ENCODE measurements at regions not wholly inside any gene's neighbourhood (a gene's known extent, or its start where the extent isn't known, plus 50 kb on each side); places are given as distances from the start of the nearest gene placed in this dataset.

DNA sequence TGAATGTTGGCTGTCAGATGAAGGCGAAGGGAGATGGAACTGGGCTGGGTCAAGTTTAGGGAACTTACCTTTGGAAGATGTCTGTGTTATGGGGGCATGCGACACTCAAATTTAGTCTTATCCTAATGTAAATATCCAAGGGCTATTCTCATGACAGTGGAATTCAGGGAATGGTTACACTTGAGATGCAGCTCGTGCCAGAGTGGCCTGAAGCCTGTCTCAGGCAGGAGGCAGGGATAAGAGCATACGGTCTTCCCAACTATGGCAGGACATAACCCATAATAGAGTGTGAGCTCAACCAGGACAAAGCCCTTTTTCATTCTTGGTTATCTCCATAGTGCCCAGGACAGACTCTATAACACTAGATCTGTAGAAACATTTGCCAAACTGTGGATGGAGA is 393.3 kb upstream of the CDH11 start:
- H3K4me2 ChIP-seq, result no peak overlapping the region
- no peaks in the 10 kb centered on the region for H3K27me3 ChIP-seq (ENCODE audit: insufficient read depth, low read depth)
- H3K79me2 ChIP-seq (ENCODE audit: insufficient read depth, low read depth), result no peaks in the 10 kb centered on the region
- no peak overlapping the region for H3K4me3 ChIP-seq (IDR thresholded peaks at IDR 0.05; ENCODE audit: insufficient read depth, low read depth, low read length)
- no peaks in the 10 kb centered on the region for H3K4me1 ChIP-seq (ENCODE audit: low read depth, poor library complexity, severe bottlenecking)
- H2AFZ ChIP-seq (ENCODE audit: low read depth), result no peak overlapping the region
- TF ChIP-seq, protein P1, sequence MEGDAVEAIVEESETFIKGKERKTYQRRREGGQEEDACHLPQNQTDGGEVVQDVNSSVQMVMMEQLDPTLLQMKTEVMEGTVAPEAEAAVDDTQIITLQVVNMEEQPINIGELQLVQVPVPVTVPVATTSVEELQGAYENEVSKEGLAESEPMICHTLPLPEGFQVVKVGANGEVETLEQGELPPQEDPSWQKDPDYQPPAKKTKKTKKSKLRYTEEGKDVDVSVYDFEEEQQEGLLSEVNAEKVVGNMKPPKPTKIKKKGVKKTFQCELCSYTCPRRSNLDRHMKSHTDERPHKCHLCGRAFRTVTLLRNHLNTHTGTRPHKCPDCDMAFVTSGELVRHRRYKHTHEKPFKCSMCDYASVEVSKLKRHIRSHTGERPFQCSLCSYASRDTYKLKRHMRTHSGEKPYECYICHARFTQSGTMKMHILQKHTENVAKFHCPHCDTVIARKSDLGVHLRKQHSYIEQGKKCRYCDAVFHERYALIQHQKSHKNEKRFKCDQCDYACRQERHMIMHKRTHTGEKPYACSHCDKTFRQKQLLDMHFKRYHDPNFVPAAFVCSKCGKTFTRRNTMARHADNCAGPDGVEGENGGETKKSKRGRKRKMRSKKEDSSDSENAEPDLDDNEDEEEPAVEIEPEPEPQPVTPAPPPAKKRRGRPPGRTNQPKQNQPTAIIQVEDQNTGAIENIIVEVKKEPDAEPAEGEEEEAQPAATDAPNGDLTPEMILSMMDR (conservative IDR thresholded peaks at IDR 0.05; ENCODE audit: low read depth, low read length), result no peak
- H3K27ac ChIP-seq, result no peak overlapping the region
- H4K20me1 ChIP-seq (ENCODE audit: insufficient read depth), result no peaks in the 10 kb centered on the region
- no peak overlapping the region for H3K9ac ChIP-seq
- H3K36me3 ChIP-seq (ENCODE audit: insufficient read depth), result no peaks in the 10 kb centered on the region

DNA sequence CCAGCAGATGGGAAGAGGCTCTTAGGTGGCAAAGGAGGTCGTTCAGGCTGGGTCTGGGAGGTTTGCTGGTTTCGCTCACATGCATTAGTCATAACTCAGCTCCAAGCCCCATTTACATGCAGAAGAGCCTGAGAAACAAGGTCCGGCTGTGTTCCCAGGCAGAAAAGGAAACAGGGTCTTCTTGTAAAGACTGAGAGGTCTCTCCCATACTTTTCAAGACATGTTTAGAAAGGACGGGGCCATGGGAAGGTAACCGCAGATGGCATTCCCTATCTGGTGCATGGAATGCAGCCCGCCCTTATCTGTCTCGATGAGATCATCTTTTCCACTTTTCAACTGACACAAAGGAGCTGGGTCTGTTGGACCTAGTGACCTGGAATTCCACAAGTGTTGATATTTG is 389.0 kb upstream of the CDH11 start:
- TF ChIP-seq, protein P1 (conservative IDR thresholded peaks at IDR 0.05; ENCODE audit: low read depth, low read length), result no peak
- no peak overlapping the region for H2AFZ ChIP-seq (ENCODE audit: low read depth)
- H3K4me3 ChIP-seq (IDR thresholded peaks at IDR 0.05; ENCODE audit: insufficient read depth, low read depth, low read length), result no peak overlapping the region
- H3K4me2 ChIP-seq, result no peak overlapping the region
- no peaks in the 10 kb centered on the region for H3K4me1 ChIP-seq (ENCODE audit: low read depth, poor library complexity, severe bottlenecking)
- H3K27me3 ChIP-seq (ENCODE audit: insufficient read depth, low read depth), result no peaks in the 10 kb centered on the region
- no peak overlapping the region for H3K9ac ChIP-seq
- no peaks in the 10 kb centered on the region for H4K20me1 ChIP-seq (ENCODE audit: insufficient read depth)
- H3K36me3 ChIP-seq (ENCODE audit: insufficient read depth), result no peaks in the 10 kb centered on the region
- H3K79me2 ChIP-seq (ENCODE audit: insufficient read depth, low read depth), result no peaks in the 10 kb centered on the region
- H3K27ac ChIP-seq, result no peak overlapping the region

DNA sequence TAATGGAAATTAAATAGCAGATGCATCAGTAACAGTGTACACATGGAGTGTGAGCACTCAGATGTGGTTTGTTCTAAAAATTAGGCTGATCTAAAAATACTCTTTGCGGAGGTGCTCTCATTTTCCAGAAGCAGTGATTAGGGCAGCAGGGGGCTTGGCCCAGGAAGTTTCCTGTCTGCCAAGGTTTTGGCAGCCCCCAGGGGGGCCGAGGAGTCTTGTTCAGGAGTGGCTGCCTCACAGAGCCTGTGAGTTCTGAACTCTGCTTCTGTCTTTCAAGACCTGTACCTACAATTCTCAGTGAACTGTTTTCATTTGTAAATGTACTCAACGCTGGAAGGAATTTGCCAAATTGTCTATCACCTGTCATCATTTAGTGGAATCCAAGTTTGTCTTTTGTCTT is 388.4 kb upstream of the CDH11 start:
- TF ChIP-seq, protein P1 (conservative IDR thresholded peaks at IDR 0.05; ENCODE audit: low read depth, low read length), result no peak
- Histone ChIP-seq H3K4me2 (no peak overlapping the region), H2AFZ (ENCODE audit: low read depth) (no peak overlapping the region), H3K36me3 (ENCODE audit: insufficient read depth) (no peaks in the 10 kb centered on the region), H3K4me3 (IDR thresholded peaks at IDR 0.05; ENCODE audit: insufficient read depth, low read depth, low read length) (no peak overlapping the region), H3K27ac (no peak overlapping the region), H3K4me1 (ENCODE audit: low read depth, poor library complexity, severe bottlenecking) (no peaks in the 10 kb centered on the region), H3K79me2 (ENCODE audit: insufficient read depth, low read depth) (no peaks in the 10 kb centered on the region), H3K9ac (no peak overlapping the region), H3K27me3 (ENCODE audit: insufficient read depth, low read depth) (no peaks in the 10 kb centered on the region), H4K20me1 (ENCODE audit: insufficient read depth) (no peaks in the 10 kb centered on the region)

DNA sequence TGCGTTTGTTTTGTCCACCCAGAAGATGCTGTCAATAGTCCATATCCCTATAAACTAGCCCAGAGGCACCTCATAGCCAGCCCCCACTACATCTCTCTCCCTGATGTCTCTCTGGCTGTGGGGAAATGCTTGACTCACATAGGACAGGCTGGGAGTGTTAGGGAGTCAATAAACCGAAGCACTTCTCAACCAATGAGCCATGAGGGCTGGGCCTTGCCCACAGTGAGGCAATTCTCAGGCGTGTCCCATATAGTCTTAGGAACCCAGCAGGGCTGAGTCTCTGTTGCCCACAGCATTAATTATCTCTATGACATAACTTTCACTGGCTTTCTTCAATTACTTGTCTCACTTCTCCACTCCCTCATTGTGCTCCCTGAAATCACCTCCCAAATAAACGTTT is 387.3 kb upstream of the CDH11 start:
- no peaks in the 10 kb centered on the region for H4K20me1 ChIP-seq (ENCODE audit: insufficient read depth)
- H3K4me3 ChIP-seq (IDR thresholded peaks at IDR 0.05; ENCODE audit: insufficient read depth, low read depth, low read length), result no peak overlapping the region
- no peaks in the 10 kb centered on the region for H3K4me1 ChIP-seq (ENCODE audit: low read depth, poor library complexity, severe bottlenecking)
- H3K79me2 ChIP-seq (ENCODE audit: insufficient read depth, low read depth), result no peaks in the 10 kb centered on the region
- H3K27me3 ChIP-seq (ENCODE audit: insufficient read depth, low read depth), result no peaks in the 10 kb centered on the region
- H3K4me2 ChIP-seq, result no peak overlapping the region
- H3K9ac ChIP-seq, result no peak overlapping the region
- TF ChIP-seq, protein P1 (conservative IDR thresholded peaks at IDR 0.05; ENCODE audit: low read depth, low read length), result no peak
- H3K27ac ChIP-seq, result no peak overlapping the region
- no peaks in the 10 kb centered on the region for H3K36me3 ChIP-seq (ENCODE audit: insufficient read depth)
- no peak overlapping the region for H2AFZ ChIP-seq (ENCODE audit: low read depth)

DNA sequence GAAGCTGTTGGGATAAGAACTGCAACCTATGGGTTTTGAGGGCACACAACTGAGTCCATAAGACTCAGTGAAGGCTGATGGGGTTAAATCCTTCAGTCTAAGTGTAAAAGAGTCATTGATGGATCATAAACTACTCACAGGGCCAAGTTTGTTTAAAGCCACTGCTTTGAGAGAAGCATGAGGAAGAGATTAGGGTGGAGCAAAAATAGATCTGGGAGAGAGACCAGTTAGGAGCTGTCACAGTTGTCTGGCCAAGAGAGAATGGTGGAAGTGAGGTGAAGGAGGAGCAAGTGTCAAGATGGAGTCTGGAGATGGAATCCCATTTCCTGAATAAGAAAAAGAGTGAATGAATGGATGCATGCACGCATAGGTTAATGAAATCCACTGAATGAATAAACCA is 379.1 kb upstream of the CDH11 start:
- Histone ChIP-seq H3K4me1 (ENCODE audit: low read depth, poor library complexity, severe bottlenecking) (no peaks in the 10 kb centered on the region), H3K79me2 (ENCODE audit: insufficient read depth, low read depth) (no peaks in the 10 kb centered on the region), H3K36me3 (ENCODE audit: insufficient read depth) (no peaks in the 10 kb centered on the region), H3K4me3 (IDR thresholded peaks at IDR 0.05; ENCODE audit: insufficient read depth, low read depth, low read length) (no peak overlapping the region), H3K27me3 (ENCODE audit: insufficient read depth, low read depth) (no peaks in the 10 kb centered on the region), H3K27ac (no peak overlapping the region), H2AFZ (ENCODE audit: low read depth) (no peak overlapping the region), H3K9ac (no peak overlapping the region), H4K20me1 (ENCODE audit: insufficient read depth) (no peaks in the 10 kb centered on the region), H3K4me2 (no peak overlapping the region)
- TF ChIP-seq, protein P1 (conservative IDR thresholded peaks at IDR 0.05; ENCODE audit: low read depth, low read length), result no peak
